Forelimb muscle (tissue), 1 donor: ENCODE measurements at regions not wholly inside any gene's neighbourhood (a gene's known extent, or its start where the extent isn't known, plus 50 kb on each side); places are given as distances from the start of the nearest gene placed in this dataset.

Source experiments
- DNase-seq: peaks from one replicate; pipeline ENCODE4 v3.0.0-alpha.2; 2013; ENCODE audit warnings: low read depth

GRCh38 chr6:121816906-121817540 is 381.6 kb downstream of the GJA1 start:
- DNase-seq = no peak

GRCh38 chr6:121823437-121823851 is 388.0 kb downstream of the GJA1 start:
- DNase-seq = no peak

DNA sequence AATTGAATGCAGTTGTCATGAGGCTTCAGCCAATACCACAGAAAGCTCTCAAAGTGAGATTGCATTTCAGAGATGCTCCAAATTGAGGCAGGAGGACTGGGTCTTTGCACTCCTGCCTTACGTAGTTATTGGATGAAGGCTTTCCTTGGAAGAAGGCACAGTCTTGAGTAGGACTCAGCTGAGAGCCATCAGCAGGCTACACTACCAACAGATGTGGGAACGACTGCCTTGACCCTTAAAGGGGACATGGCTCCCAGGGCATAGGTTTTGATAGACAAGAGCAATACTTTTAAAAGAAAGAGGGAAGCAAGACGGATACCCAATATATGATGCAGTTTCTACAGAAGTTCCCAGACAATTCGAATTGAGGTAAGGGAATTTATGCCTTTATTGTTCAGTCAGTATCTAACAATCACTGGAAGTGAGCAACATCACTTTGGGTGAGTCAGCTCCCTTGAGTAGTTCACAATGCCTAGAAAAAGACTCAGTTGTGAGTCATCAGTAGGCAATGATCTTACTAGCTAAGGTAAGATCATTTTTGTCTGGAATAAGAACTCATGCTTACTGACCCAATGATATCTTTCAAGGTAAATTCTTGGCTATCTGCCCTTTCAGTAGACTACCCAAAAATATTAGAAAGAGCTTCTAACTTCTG is 390.8 kb downstream of the GJA1 start:
- no peak for DNase-seq

DNA sequence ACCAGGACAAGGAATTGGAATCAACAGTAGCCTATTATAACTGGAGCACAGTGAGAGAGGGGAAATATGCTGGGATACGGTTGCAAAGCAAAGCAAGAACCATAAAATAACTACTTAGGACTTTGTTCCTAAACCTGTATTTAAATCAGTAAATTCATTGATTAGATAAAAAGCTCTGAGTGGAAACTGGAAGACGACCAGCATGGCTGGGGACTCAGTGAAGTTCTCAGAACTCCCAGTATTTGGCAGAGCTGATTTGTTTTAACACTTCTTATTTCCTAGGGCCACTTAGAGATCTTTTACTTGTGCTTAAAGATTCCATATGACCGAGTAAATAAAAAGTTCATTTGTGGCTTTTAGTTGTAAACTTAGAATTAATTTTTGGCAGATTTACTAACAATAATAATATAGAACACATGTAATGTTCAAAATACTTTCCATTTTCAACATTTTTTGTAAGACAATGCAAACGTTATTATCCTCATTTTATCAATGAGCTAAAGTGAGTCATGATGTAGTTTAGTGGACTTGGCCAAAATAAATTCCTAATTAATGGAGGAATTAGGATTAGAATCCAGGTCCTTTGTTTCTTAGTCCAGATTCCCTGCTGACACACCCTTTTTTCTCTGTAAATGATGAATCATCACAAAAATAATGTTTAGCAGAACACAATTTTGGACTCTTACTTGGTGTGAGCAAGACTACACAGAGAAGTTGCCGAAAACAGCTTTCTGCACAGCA is 392.9 kb downstream of the GJA1 start:
- DNase-seq = no peak

DNA sequence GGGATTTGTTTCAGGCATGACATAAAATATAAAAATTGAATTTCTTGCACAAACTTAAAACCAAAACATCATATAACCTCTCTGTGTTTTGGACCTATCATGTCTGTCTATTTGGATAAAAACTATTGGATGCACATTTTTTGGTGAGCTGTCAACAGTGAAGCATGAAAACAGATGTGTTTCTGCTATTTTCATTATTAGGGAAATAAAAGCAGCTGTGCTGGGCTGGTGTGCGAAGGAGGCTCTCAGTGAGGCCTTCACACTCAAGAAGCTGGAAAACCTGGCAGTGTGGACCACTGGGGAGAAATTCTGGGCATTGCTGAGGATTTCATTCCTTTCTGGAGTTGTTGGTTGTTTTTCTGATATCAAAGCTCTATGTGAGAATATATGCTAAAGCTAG is 395.3 kb downstream of the GJA1 start:
- DNase-seq = peak; percentile 89

DNA sequence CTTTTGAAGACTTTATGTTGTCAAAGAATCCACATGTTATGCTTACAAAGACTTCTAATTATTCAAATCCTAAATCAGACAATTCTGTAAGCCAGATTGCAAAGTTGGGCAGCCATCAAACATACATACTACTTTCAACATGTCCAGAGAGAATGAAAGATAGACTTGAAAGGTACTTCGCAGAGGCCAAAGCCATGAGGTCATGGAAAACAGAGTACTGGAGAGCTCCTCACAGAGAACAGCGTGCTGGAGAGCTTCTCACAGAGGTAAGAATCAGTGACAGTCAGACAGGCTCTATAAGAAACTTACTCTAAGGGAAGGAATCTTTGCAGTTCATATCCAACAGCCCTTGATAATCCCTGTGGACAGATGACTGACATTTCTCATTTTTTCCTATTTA is 400.2 kb downstream of the GJA1 start:
- DNase-seq = peak; percentile 67

GRCh38 chr6:121837545-121838229 is 402.2 kb downstream of the GJA1 start:
- DNase-seq = no peak

- no peak for DNase-seq
Observed at GRCh38 chr6:121838842-121839241, 403.4 kb downstream of the GJA1 start.

- no peak for DNase-seq
Observed at GRCh38 chr6:121839896-121840295, 404.4 kb downstream of the GJA1 start.

DNA sequence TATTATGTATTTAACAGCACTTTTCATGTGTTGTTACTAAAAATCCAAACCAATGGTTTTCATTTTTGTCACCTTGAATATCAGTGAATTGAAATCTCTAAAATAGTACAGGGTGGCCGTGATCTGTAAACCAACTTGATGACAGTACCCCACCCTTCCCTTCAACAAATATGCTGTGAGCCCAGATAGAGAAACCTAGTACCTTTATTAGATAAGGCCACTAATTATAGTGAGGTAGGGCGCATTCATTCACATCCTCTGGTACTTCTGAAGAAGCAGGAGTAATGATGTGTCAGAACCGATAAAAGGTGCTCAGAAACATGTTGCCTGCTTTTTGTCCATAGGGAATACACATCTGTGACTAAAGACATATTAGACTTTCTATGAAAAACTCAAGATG is 409.5 kb downstream of the GJA1 start:
- DNase-seq = no peak

- DNase-seq = no peak
Observed at GRCh38 chr6:121847806-121848522, 412.5 kb downstream of the GJA1 start.

GRCh38 chr6:121848523-121849255 is 413.2 kb downstream of the GJA1 start:
- no peak for DNase-seq

DNA sequence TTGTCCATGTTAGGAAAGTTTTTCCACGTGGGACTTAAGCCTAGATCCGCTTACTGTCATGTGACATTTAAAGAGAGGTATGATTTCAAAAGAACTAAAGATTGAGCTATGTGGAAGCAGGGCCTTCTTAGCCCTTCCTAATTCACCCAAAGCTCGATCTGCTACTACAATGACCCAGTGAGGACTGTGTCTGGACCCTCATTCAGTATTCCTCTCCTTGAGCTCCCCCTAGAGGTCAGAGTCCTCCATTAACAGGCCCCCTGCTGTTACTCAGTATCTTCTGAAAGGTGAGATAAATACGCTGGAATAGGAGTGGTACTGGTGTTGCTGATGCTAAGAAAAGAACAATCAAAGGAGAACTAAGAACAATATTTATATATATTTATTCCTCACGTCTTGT is 414.0 kb downstream of the GJA1 start:
- DNase-seq = no peak

- no peak for DNase-seq
Observed at GRCh38 chr6:121851056-121851455, 415.6 kb downstream of the GJA1 start.

- no peak for DNase-seq
Observed at GRCh38 chr6:121853686-121854085, 418.2 kb downstream of the GJA1 start.

DNA sequence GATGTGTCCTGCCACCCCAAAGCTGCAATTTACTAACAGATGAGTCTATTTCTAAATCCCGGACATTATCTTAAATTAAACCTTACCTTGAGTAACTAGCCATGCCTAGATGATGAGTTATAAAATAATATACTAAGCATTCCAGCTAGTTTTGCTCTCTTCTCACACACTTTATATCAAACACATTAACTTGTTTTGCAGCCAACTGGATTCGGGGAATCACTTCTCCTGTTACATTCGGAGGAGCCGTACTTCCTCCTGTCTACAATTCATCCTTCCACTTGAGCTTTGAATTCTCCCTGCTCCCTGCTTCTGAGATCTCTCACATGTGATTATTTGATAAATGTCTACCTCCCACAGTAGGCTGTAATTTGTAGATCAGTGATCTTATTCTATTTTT is 420.1 kb downstream of the GJA1 start:
- no peak for DNase-seq

GRCh38 chr6:121856296-121856695 is 420.9 kb downstream of the GJA1 start:
- no peak for DNase-seq

DNA sequence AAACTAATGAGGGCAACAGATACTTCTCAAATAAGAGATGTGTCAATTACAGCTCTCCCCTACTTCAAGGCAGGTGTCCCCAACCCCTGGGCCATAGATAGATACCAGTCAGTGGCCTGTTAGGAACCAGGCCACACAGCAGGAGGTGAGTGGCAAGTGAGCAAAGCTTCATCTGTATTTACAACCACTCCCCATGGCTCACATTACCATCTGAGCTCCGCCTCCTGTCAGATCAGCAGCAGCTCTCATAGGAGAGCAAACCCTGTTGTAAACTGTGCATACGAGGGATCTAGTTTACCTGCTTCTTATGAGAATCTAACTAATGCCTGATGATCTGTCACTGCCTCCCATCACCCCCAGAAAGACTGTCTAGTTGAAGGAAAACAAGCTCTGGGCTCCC is 422.1 kb downstream of the GJA1 start:
- no peak for DNase-seq

GRCh38 chr6:121858310-121858709 is 422.9 kb downstream of the GJA1 start:
- DNase-seq = no peak

DNA sequence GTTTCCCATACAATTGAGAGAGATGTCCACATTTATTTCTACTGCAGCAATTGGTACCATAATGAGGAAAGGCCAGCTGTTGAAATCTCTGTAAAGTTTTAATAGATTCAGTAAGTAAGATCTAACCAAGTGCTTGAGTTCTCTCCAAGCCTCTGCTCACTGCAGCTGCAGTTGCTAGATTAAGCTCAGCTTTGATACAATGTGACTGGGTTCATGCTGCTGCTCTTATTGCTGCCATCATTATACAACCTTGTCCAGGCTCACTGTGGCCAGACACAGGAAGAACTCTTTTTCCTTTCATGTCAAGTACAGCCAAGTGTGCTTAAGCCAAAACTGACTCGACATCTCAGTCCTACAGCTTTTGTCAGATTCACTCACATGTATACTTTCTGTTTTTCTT is 423.5 kb downstream of the GJA1 start:
- peak; percentile 50 for DNase-seq

DNA sequence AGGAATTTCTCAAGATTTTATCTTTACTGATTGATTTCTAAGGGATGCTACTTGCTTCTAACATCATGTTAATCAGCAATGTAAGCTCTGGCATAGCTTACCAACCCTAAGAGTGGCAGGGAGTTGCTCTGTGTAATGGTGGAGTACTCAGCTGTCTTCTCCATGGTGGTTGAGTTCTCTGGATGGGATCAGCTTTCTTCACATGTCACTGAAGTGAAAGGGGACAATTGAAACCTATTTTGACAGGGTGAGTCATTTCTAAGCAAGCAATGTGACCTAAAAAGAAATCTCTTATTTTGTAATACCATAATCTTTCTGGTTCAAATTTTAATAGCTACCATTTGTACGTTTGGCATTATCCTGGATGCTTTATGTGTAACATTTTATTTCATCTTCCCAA is 430.4 kb downstream of the GJA1 start:
- no peak for DNase-seq
